GM19035 (cell line): ENCODE measurements at regions not wholly inside any gene's neighbourhood (a gene's known extent, or its start where the extent isn't known, plus 50 kb on each side); places are given as distances from the start of the nearest gene placed in this dataset.

Source experiments
- ATAC-seq: cut with Tn5 transposase; IDR thresholded peaks from one replicate; pipeline ENCODE4 v1.9.1; 2021; ENCODE audit not compliant: unreplicated experiment

DNA sequence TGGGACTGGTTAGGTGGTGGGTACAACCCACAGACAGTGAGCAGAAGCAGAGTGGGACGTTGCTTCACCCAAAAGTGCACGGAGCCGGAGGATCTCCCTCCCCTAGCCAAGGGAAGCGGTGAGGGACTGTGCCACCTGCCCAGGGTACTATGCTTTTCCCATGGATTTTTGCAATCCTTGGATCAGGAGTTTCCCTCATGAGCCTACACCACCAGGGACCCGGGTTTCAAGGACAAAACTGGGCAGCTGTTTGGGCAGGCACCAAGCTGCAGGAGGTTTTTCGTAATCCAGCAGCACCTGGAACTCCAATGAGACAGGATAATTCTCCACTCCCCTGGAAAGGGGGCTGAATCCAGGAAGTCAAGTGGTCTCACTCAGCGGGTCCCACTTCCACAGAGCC is 209.1 kb upstream of the CXCL12 start:
- ATAC-seq = no peak

- ATAC-seq = no peak
Measured at GRCh38 chr10:44607116-44607515, 222.2 kb upstream of the CXCL12 start.

- no peak for ATAC-seq
Measured at GRCh38 chr10:44618910-44619309, 234.0 kb upstream of the CXCL12 start.

- no peak for ATAC-seq
Measured at GRCh38 chr10:44619521-44619920, 234.6 kb upstream of the CXCL12 start.

DNA sequence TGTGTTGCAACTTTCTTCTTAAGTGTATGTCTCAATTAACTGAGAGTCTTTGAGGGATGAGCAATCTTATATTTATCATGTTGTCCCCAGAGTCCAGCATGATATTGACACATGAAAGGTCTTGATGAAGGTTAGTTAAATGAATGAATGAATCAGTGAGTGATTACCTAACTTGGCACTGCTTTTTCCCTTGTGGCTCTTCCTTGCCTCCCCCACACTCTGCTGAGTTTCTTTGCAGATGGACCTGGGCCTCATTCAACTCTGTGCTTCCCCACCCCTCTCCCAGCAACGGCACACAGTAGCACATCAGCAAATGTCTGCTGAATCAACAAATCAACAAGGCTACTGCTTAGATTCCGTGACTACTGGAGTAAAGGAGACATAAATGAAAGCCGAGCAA is 235.1 kb upstream of the CXCL12 start:
- no peak for ATAC-seq

DNA sequence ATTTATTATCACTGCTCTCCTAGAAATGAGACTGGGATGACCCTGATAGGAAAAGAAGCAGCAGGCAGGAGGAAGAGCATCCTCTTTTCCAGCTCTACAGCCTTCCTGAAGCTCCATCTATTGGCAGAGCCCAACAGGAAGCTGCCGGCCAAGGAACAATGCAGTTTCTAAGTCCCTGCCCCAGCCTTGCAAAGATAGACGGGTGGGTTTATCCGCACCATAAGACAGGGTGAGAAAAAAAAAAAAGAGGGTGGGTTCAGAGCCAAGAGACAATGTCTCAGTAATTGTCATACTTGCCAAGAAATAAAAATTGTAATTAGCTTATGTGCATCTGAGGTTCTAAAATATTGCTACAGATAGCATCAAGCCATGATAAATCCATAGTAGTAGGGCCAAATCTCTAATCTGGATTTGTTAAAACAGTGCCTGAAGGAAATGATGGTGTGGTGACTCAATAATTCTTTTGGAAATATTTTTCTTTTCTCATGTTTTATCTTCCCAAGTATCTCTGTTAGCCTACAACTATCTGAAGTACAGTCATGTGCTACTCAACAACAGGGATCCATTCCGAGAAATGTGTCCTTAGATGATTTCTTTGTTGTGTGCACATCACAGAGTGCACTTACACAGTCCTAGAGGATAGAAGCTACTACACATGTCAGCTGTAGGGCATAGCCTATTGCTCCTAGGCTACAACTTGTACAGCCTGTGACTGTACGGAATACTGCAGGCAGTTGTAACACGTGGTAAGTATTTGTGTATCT is 242.9 kb upstream of the CXCL12 start:
- ATAC-seq = no peak

DNA sequence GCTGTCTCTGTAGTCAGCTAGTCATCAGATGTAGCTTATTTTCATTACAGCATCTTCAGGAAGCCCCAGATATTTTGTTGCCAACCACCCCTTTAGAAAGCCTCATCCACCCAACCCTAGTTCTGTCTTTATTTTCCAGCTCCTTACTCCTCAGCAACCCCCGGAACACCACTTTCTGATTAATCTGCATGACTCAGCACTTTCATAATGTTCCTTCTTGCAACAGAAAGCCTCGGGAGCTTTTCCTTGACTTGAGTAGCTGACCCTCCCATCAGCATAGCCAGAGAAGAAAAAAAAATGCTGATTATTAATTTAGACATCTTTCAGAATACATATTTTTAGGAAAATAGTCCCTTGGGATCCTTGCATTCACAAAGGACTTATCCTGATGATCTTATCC is 244.0 kb upstream of the CXCL12 start:
- ATAC-seq = no peak

- ATAC-seq = no peak
Measured at GRCh38 chr10:44635176-44635575, 250.3 kb upstream of the CXCL12 start.

DNA sequence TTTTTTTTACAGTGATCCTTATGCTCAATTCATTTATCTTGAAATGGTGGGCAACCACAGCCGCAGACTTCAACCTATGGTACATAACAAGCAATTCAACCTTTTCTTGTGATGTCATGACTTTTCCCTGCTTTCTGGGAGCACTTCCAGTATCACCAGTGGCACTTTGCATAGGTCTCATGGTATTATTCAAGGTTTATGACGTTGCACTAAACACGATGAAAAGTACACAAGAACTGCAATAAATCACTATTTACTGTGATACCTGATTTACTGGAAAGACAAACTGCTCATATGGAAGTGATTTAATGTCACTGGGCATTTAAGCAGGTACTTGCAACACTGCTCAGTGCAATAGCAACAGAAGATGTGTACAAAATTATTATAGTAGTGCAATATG is 251.7 kb upstream of the CXCL12 start:
- ATAC-seq = no peak

GRCh38 chr10:44640429-44640828 is 255.5 kb upstream of the CXCL12 start:
- no peak for ATAC-seq

DNA sequence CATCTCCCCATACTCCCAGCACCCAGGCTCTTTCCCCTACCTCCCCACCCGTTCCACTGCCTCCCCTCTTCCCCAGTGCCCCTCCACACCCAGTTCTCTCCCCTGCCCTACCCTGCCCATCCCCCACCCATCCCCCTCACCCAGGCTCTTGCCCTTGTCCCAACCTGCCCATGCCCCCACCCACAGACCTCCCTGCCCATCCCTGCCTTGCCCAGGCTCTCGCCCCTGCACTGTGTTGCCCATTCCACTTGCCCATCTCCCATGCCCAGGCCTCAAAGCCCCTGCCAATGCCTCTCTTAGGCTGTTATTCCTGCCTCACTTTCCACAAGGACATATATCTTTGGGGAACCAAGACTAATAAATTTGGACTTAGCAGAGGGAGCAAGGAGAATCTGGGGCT is 262.6 kb upstream of the CXCL12 start:
- ATAC-seq = no peak

DNA sequence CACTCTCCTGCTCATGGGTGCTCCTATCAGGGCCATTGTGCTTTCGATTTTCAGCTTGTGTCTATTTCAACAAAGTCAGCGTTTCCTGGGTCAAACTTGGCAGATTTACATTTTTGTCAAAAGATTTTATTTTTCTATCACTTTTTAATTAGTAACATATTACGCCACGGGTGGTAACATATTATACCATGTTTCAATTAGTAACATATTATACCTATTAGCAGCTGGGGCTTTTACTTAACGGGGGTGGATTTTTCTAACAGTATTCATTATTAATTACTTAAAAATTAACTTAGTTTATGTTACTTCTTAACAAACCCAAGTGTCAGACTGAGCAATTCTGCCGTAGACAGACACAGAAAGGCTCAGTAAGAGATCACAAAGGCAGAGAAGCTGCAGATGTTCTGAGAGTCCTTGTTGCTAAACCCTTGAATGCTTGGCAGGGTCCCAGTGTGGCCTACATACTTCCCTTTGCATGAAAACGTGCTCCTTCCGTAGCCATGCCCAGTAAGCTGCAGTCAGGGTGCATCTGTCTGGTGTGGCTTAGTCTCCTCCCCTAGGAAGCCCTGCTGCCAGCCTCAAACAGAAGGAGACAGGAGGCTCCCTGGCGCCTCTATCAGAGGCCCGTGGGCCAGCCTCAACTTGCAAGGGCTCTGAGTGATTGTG is 263.1 kb upstream of the CXCL12 start:
- no peak for ATAC-seq

GRCh38 chr10:44650691-44651661 is 260.2 kb upstream of the TMEM72 start:
- ATAC-seq = no peak

DNA sequence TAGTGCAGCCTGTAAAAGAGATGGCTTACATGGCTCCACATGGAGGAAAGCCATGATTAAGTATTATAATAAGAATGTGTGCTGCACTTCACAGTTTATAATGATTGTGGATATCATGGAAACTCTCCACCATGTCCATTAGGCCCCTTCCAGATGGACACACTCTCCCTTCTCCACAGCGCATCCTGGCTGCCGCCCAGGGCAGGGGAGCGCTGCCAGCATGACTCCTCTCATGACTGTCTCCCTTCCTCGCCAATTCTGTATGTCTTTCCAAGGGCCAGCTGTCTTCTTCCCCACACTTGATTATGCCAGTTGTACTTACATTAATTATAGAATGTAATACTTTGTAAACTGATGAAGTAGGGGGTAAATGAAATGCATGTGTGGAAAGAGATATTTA is 259.3 kb upstream of the TMEM72 start:
- no peak for ATAC-seq

- ATAC-seq = no peak
Measured at GRCh38 chr10:44659320-44659719, 251.8 kb upstream of the TMEM72 start.

DNA sequence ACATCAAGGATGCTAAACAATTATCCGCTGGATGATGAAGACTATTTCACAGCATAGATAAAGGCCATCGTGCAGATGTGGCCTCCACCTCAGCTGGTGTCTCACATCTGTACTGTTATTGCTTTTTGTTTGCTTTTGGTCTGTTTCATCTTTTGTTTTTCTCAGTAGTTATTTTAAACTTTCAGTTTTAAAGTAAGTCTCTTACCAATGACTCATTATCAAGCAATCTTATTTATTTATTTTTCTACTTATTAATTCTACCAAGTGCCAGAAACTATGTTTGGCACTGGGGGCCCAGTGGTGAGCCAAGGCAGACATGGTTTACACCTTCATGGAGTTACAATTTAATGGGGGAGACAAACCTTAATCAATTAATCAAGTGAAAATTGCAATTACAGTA is 250.9 kb upstream of the TMEM72 start:
- ATAC-seq = no peak

DNA sequence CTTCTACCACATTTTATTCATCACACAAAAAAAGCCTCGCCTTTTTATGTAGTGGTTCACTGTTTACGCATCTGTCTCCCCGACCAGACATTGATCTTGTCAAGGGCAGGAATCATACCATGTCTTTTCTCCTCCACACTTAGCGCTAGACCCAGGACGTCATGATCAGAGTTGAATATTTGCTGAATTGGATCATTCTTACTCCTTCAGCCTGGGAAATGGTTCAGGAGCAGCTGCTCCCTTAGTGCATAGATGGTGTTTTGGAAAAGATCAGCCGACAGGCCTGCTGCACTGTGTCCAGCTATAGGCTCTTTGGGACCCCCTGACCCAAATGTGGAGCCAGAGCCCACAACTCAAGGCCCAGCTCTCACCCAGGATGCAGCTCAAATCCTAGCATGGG is 249.1 kb upstream of the TMEM72 start:
- ATAC-seq = no peak

DNA sequence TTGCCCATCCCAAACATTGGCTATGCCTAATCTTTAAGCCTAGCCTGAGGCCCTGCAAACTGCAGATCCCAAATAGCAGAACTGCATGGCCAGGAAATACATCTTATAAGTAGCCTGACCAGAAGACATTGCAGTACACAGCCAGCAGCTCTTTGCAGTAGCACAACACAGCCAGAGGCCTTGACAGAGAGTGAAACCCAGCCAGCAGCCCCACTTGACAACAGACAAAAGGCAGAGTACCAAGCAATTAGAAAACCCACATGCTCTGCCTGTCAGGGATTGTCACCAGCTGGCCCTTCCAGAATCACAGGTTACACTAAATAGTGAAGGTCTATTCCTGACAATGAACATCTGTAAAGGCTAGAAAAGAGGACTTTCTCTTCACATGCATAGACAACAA is 242.8 kb upstream of the TMEM72 start:
- ATAC-seq = no peak

- no peak for ATAC-seq
Measured at GRCh38 chr10:44671319-44671718, 239.8 kb upstream of the TMEM72 start.

GRCh38 chr10:44673245-44673983 is 237.7 kb upstream of the TMEM72 start:
- ATAC-seq = no peak
